Adrenal gland (tissue), 9 donors: ENCODE measurements at regions not wholly inside any gene's neighbourhood (a gene's known extent, or its start where the extent isn't known, plus 50 kb on each side); places are given as distances from the start of the nearest gene placed in this dataset.

Experiments used
- DNase-seq, 7 donors: peaks; one replicate each; pipeline ENCODE4 v3.0.0-alpha.2; 2019 to 2020
- H3K27ac ChIP-seq, 5 donors: fragments of 200-600 bp; sonication (generic) in 4 of 5; 1 replicate in 3 of 5; 2 replicates in 2 of 5; pipeline versions ENCODE4 v1.5.1 to v1.8.0; 2016 to 2020; ENCODE audit warnings: mild to moderate bottlenecking in 1 of 5
- H3K27me3 ChIP-seq: fragments of 200-600 bp; 2 replicates; pipeline ENCODE4 v1.8.0; 2021
- H3K36me3 ChIP-seq, 2 donors: fragments of 200-600 bp; replicated peaks in 1 of 2; 1 replicate in 1 of 2; 2 replicates in 1 of 2; pipeline versions ENCODE4 v1.5.1 to v1.8.0; 2018 to 2022
- H3K4me1 ChIP-seq, 2 donors: fragments of 200-600 bp; replicated peaks in 1 of 2; 1 replicate in 1 of 2; 2 replicates in 1 of 2; pipeline versions ENCODE4 v1.5.1 to v1.8.0; 2018 to 2021
- H3K4me3 ChIP-seq, 4 donors: fragments of 200-600 bp; sonication (generic) in 3 of 4; one replicate each; pipeline ENCODE4 v1.5.1; 2016 to 2018
- H3K9me3 ChIP-seq, 3 donors: fragments of 200-600 bp; sonication (generic) in 1 of 3; replicated peaks in 1 of 3; 1 replicate in 2 of 3; 2 replicates in 1 of 3; pipeline versions ENCODE4 v1.5.1 to v1.8.0; 2016 to 2021
- POLR2A ChIP-seq, 2 donors: fragments of 450-650 bp; IDR thresholded peaks; one replicate each; pipeline ENCODE4 v1.6.1; 2017; ENCODE audit warnings: antibody characterized with exemption in 2 of 2, mild to moderate bottlenecking in 2 of 2, moderate library complexity in 1 of 2
- WGBS, 4 donors: extraction: QIAGEN DNeasy Blood & Tissue Kit in 2 of 4; methylation state at CpG; one replicate each; pipeline versions ENCODE4 v1.1.5 to v1.1.7; 2013 to 2017; 5-methylcytosine and 5-hydroxymethylcytosine counted together
- intact Hi-C, 2 donors: fragments of 100-400 bp; cut with DNase I; formaldehyde crosslinking; loops; one replicate each; pipeline versions ENCODE4 v1.14.1 to v1.15.0; 2022 to 2023
- TF ChIP-seq, protein P1 (sequence below), 6 experiments: fragments of 450-650 bp in 4 of 6; fragments of 200-600 bp in 2 of 6; sonication (generic) in 1 of 6; IDR thresholded peaks; 1 replicate in 5 of 6; 2 replicates in 1 of 6; pipeline versions ENCODE4 v1.5.1 to v1.8.0; 2016 to 2021; ENCODE audit warnings: antibody characterized with exemption in 6 of 6, mild to moderate bottlenecking in 2 of 6, moderate library complexity in 1 of 6
- donor health status: healthy with polysubstance abuse.
- donor health status: Bipolar disorder and iron deficiency.
- donor health status: DM: yes; HTN: yes; CAD: no.
- donor health status: DM: no; HTN: no; CAD: no.
- donor health status: DM: no; HTN: no; CAD: no.

DNA sequence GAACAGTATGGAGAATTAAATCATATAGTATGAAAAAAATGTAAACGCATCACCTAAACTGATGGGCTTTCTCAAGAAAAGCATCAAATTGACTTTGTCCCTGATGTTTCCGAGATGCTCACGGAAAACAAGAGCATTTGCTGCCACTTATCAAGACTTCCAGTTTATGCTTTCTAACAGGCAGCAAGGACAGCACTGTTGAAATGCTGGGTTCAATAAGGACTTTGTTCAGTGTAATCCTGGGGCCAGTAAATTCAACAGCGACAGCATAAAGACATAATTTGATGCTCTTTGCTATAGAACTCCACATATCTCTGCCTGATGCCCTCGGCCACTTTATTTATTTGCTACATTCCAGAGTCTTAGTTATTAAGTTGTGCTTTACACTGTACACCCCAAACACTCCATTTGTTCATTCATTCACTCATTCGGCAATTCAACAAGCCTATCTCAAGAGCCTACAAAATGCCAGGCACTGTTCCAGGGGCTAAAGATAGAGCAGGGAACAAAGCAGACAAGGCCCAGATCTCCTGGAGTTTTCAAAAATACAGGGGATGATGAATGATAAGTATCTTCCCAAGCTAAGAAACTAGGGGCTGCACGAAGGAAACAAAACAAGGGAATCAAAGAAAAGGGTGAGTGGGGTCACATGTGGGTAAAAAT, 294.6 kb downstream of the ZNF608 start:
- H3K4me1 ChIP-seq: no peaks in the 10 kb centered on the region
- H3K9me3 ChIP-seq: no peaks in the 10 kb centered on the region
- H3K27ac ChIP-seq: no peak overlapping the region
- intact Hi-C loops: no loop called here
- no peak for DNase-seq
- WGBS, 4 donors: 87 to 94% (median 93%) methylated on average over 7 of the region's 7 CpGs
- no peaks in the 10 kb centered on the region for H3K36me3 ChIP-seq
- H3K4me3 ChIP-seq: no peak overlapping the region
- TF ChIP-seq POLR2A (IDR thresholded peaks at IDR 0.05): no peak
- TF ChIP-seq, protein P1, sequence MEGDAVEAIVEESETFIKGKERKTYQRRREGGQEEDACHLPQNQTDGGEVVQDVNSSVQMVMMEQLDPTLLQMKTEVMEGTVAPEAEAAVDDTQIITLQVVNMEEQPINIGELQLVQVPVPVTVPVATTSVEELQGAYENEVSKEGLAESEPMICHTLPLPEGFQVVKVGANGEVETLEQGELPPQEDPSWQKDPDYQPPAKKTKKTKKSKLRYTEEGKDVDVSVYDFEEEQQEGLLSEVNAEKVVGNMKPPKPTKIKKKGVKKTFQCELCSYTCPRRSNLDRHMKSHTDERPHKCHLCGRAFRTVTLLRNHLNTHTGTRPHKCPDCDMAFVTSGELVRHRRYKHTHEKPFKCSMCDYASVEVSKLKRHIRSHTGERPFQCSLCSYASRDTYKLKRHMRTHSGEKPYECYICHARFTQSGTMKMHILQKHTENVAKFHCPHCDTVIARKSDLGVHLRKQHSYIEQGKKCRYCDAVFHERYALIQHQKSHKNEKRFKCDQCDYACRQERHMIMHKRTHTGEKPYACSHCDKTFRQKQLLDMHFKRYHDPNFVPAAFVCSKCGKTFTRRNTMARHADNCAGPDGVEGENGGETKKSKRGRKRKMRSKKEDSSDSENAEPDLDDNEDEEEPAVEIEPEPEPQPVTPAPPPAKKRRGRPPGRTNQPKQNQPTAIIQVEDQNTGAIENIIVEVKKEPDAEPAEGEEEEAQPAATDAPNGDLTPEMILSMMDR (IDR thresholded peaks at IDR 0.05): no peak
- no peaks in the 10 kb centered on the region for H3K27me3 ChIP-seq

DNA sequence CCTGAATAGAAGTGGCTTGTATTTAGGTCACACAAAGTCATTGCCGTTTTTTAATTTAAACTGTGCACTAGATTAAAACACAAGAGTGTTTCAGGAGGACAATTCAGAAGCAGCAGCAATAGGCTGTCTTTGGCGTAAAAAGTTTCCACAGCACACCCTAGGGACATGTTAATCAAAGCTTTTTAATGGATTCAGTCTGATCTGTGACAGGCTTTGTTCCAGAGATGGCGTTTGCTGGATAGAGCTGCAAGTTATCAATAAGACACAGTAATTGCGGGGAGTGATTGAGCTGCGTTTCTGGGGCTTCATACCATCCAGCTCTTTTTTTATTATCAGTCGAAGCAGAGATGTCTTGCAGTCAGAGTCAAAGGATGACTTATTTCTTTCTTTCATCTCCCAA, 300.3 kb downstream of the ZNF608 start:
- TF ChIP-seq, protein P1 (IDR thresholded peaks at IDR 0.05): no peak
- TF ChIP-seq POLR2A (IDR thresholded peaks at IDR 0.05): no peak
- no peaks in the 10 kb centered on the region for H3K4me1 ChIP-seq
- H3K36me3 ChIP-seq: no peaks in the 10 kb centered on the region
- H3K27ac ChIP-seq: no peak overlapping the region
- no peak overlapping the region for H3K4me3 ChIP-seq
- no peak for DNase-seq
- WGBS, 4 donors: 71 to 78% (median 75%) methylated on average over 6 of the region's 6 CpGs
- H3K27me3 ChIP-seq: no peaks in the 10 kb centered on the region
- no peaks in the 10 kb centered on the region for H3K9me3 ChIP-seq
- intact Hi-C loops: no loop called here

DNA sequence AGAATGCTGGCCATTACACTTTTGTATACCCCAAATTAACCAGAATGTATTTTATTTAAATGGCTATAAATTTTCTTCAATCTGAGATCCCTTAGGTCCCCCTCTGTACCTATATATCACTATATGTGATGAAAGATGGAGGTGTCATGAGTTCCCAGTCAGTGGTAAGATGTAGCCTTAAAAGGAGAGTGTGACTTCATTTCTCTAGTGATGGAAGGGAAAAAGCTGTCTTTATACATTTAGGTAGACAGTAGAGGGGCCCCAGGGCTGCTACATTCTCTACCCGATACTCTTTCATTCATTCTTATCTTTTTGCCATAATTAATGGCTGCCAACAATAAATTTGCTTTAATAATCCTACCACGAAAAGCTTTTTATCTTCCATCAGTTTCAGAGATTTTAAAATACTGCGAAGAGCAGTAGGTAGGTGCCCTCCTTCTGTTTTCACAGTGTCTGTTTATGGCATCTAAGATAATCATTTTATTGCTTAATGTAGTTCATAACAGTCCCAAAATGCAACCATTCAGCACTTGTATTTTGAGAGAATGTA, 301.3 kb downstream of the ZNF608 start:
- H3K27me3 ChIP-seq: no peaks in the 10 kb centered on the region
- intact Hi-C loops: no loop called here
- WGBS, 4 donors: 87 to 96% (median 91%) methylated on average over 3 of the region's 3 CpGs
- H3K4me3 ChIP-seq: no peak overlapping the region
- no peak overlapping the region for H3K27ac ChIP-seq
- TF ChIP-seq POLR2A (IDR thresholded peaks at IDR 0.05): no peak
- TF ChIP-seq, protein P1 (IDR thresholded peaks at IDR 0.05): no peak
- no peaks in the 10 kb centered on the region for H3K4me1 ChIP-seq
- no peaks in the 10 kb centered on the region for H3K9me3 ChIP-seq
- no peak for DNase-seq
- H3K36me3 ChIP-seq: no peaks in the 10 kb centered on the region

DNA sequence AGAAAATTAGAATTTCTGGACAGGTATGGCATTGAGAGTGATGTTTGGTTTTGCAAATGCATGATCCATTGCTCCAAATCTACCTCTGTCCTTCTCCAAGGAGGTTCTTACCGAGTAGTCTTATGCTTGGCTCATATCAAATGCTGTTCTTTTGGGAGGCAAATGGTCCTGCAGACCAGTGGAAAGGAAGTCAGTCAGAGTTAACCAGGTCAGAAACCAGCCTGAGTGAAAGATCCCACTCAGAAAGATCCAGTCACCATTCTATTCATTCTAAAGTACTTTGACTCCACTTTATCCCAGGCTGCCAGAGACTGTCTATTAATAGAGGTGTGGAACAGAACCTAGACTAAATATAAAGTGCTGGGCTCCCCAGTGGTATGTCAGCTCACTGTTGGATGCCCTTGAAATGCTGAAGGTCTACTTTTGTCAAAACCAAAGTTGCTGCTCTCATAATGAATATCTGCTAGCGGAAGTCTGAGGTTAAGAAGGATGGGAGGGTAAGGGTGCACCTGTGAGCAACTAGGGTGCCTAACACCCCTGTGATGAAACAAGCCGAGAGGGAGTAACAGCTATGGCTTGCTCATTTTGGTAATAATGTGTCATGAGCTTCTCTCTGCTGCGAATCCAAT, 302.2 kb downstream of the ZNF608 start:
- DNase-seq: no peak

More for the DNA sequence above, 302.2 kb downstream of the ZNF608 start:
- no peaks in the 10 kb centered on the region for H3K27me3 ChIP-seq
- no peak overlapping the region for H3K4me3 ChIP-seq
- no peaks in the 10 kb centered on the region for H3K4me1 ChIP-seq
- no peak overlapping the region for H3K27ac ChIP-seq
- intact Hi-C loops: no loop called here
- H3K9me3 ChIP-seq: no peaks in the 10 kb centered on the region
- WGBS, 4 donors: 87 to 93% (median 88%) methylated on average over 4 of the region's 4 CpGs
- TF ChIP-seq, protein P1 (IDR thresholded peaks at IDR 0.05): no peak
- no peak for TF ChIP-seq POLR2A (IDR thresholded peaks at IDR 0.05)
- no peaks in the 10 kb centered on the region for H3K36me3 ChIP-seq
